PFSK-1 (cell line): ENCODE measurements at regions not wholly inside any gene's neighbourhood (a gene's known extent, or its start where the extent isn't known, plus 50 kb on each side); places are given as distances from the start of the nearest gene placed in this dataset.

Source experiments
- FOXP2 ChIP-seq: optimal IDR thresholded peaks from 2 replicates; pipeline ENCODE3; 2011; ENCODE audit warnings: borderline replicate concordance, control low read depth, inconsistent platforms; ENCODE audit not compliant: insufficient read depth; ENCODE audit errors: extremely low read length, extremely low read depth
- POLR2AphosphoS5 ChIP-seq: IDR thresholded peaks from 2 replicates; pipeline ENCODE4 v1.6.1; 2012; ENCODE audit warnings: low read depth, mild to moderate bottlenecking, control low read depth, low read length, moderate library complexity
- REST ChIP-seq, 2 experiments: IDR thresholded peaks; 2 replicates each; pipeline versions ENCODE4 v1.6.1 to v1.8.0; 2011 to 2012; ENCODE audit warnings: low read depth in 2 of 2, low read length in 2 of 2, control low read depth in 1 of 2, inconsistent platforms in 1 of 2, mild to moderate bottlenecking in 1 of 2, moderate library complexity in 1 of 2; ENCODE audit not compliant: insufficient read depth in 1 of 2
- SIN3A ChIP-seq: IDR thresholded peaks from 2 replicates; pipeline ENCODE4 v1.6.1; 2012; ENCODE audit warnings: mild to moderate bottlenecking, low read length, moderate library complexity, borderline replicate concordance; ENCODE audit not compliant: insufficient read depth
- TAF1 ChIP-seq: IDR thresholded peaks from 2 replicates; pipeline ENCODE4 v1.6.1; 2012; ENCODE audit warnings: low read length, control low read depth, borderline replicate concordance; ENCODE audit not compliant: insufficient read depth

GRCh38 chr17:72056155-72056554, 64.7 kb upstream of the SOX9 start:
- TF ChIP-seq POLR2AphosphoS5, result no peak
- no peak for TF ChIP-seq TAF1
- no peak for TF ChIP-seq REST (IDR thresholded peaks at IDR 0.05; ENCODE audit: insufficient read depth in 1 of 2, low read depth in 2 of 2, low read length in 2 of 2)
- TF ChIP-seq SIN3A, result no peak
- TF ChIP-seq FOXP2, result no peak
